OCI-LY7 (cell line): ENCODE measurements at regions not wholly inside any gene's neighbourhood (a gene's known extent, or its start where the extent isn't known, plus 50 kb on each side); places are given as distances from the start of the nearest gene placed in this dataset.

Source experiments
- BruUV-seq: library from RNA; stranded (reverse); fragments of 400-500 nt; replicated peaks from 2 replicates; lab custom pipeline; 2021; lab: Mats Ljungman, UMichigan
- CTCF ChIA-PET: fragments of 300-600 bp; sonication (Branson Sonifier 250); formaldehyde crosslinking; loops from one replicate; lab custom pipeline; 2022; ENCODE audit warnings: antibody characterized with exemption; ENCODE audit not compliant: unreplicated experiment; lab: Charles Lee
- POLR2A ChIA-PET: fragments of 300-600 bp; sonication (Branson Sonifier 250); formaldehyde crosslinking; loops from one replicate; lab custom pipeline; 2022; ENCODE audit warnings: antibody characterized with exemption; lab: Charles Lee
- DNase-seq: peaks from one replicate; pipeline ENCODE4 v3.0.0-alpha.2; 2015; ENCODE audit warnings: low spot score
- H2AFZ ChIP-seq: fragments of 200-600 bp; sonication (generic), shearing (Covaris generic); 2 replicates; pipeline ENCODE4 v1.6.1; 2014; ENCODE audit warnings: mild to moderate bottlenecking, antibody characterized with exemption, low read length, moderate library complexity
- H3K27ac ChIP-seq: fragments of 200-600 bp; sonication (generic); 2 replicates; pipeline ENCODE4 v1.5.1; 2014; ENCODE audit warnings: mixed run types, low read depth, mild to moderate bottlenecking, moderate library complexity, low read length, inconsistent platforms; ENCODE audit not compliant: poor library complexity, severe bottlenecking
- H3K36me3 ChIP-seq: fragments of 200-600 bp; sonication (generic); 2 replicates; pipeline ENCODE4 v1.6.1; 2014; ENCODE audit warnings: mild to moderate bottlenecking, antibody characterized with exemption, low read length, moderate library complexity, mixed read lengths; ENCODE audit not compliant: insufficient read depth
- H3K4me1 ChIP-seq: fragments of 200-600 bp; sonication (generic); 2 replicates; pipeline ENCODE4 v1.5.1; 2014; ENCODE audit warnings: mild to moderate bottlenecking, low read length; ENCODE audit not compliant: insufficient read depth, poor library complexity, severe bottlenecking
- H3K4me2 ChIP-seq: fragments of 200-600 bp; sonication (generic); 2 replicates; pipeline ENCODE4 v1.6.1; 2014; ENCODE audit warnings: mild to moderate bottlenecking, low read length
- H3K4me3 ChIP-seq: fragments of 200-600 bp; sonication (generic); 2 replicates; pipeline ENCODE4 v1.5.1; 2014; ENCODE audit warnings: mild to moderate bottlenecking, low read depth, low read length; ENCODE audit not compliant: poor library complexity, severe bottlenecking
- H3K79me2 ChIP-seq: fragments of 200-600 bp; sonication (generic); 2 replicates; pipeline ENCODE4 v1.6.1; 2016; ENCODE audit warnings: low read depth, mild to moderate bottlenecking, low read length, moderate library complexity, mixed read lengths; ENCODE audit not compliant: insufficient read depth
- H3K9me2 ChIP-seq: fragments of 200-600 bp; sonication (generic); 2 replicates; pipeline ENCODE4 v1.6.1; 2016; ENCODE audit warnings: mild to moderate bottlenecking, low read length, mixed read lengths; ENCODE audit not compliant: insufficient read depth
- H3K9me3 ChIP-seq: fragments of 200-600 bp; sonication (generic); 2 replicates; pipeline ENCODE4 v1.6.1; 2014; ENCODE audit warnings: mild to moderate bottlenecking, mixed run types, low read length, mixed read lengths
- H4K20me1 ChIP-seq: fragments of 200-600 bp; sonication (generic); 2 replicates; pipeline ENCODE4 v1.6.1; 2014; ENCODE audit warnings: mild to moderate bottlenecking, antibody characterized with exemption, low read length, moderate library complexity, mixed read lengths; ENCODE audit not compliant: insufficient read depth
- CTCF ChIP-seq: fragments of 200-600 bp; sonication (generic); conservative IDR thresholded peaks from 2 replicates; pipeline ENCODE4 v1.5.1; 2014; ENCODE audit warnings: mild to moderate bottlenecking, antibody characterized with exemption, low read length, moderate library complexity, mixed read lengths
- EZH2phosphoT487 ChIP-seq: fragments of 200-600 bp; sonication (generic); IDR thresholded peaks from 2 replicates; pipeline ENCODE4 v1.6.1; 2018; ENCODE audit warnings: low read depth, borderline replicate concordance, mild to moderate bottlenecking, mixed run types, antibody characterized with exemption, low read length, moderate library complexity, mixed read lengths
- intact Hi-C: fragments of 100-400 bp; cut with micrococcal nuclease; formaldehyde crosslinking; loops from one replicate; pipeline ENCODE4 v1.10.0; 2022; ENCODE audit not compliant: unreplicated experiment

- POLR2A ChIA-PET, result interaction anchor here (0.9 to 2.2 kb wide), 4 partner anchors 10 to 161 kb away, joined by 3 to 13 read pairs (median 4); no protein-coding TSS in a partner anchor
- H3K9me2 ChIP-seq, result no peaks in the 10 kb centered on the region
- intact Hi-C loops, result loop anchor here (5.0 kb wide), 2 partner anchors 109 to 144 kb away; no protein-coding TSS in a partner anchor
- CTCF ChIA-PET, result interaction anchor here (1.3 kb wide), 1 partner anchor 108 kb away, joined by 3 read pairs; no protein-coding TSS in a partner anchor
- H3K4me1 ChIP-seq, result peaks cover 71% of the 10 kb centered on the region
- H4K20me1 ChIP-seq, result no peaks in the 10 kb centered on the region
- DNase-seq, result peak; percentile 63
- peak overlapping the region; percentile 92 for H3K27ac ChIP-seq
- H3K79me2 ChIP-seq, result peaks cover 37% of the 10 kb centered on the region; the same call in 1 of the 2 replicates
- peaks cover 24% of the 10 kb centered on the region for H3K9me3 ChIP-seq
- TF ChIP-seq CTCF, result 0 out of 2 replicates have a peak, but pooled peaks have one; percentile 7
- no peak for TF ChIP-seq EZH2phosphoT487
- H3K4me2 ChIP-seq, result peak overlapping the region; percentile 89
- H3K36me3 ChIP-seq, result peaks cover 20% of the 10 kb centered on the region
- BruUV-seq, result TSS peak; percentile 43
- H3K4me3 ChIP-seq, result peak overlapping the region; percentile 62
- peak overlapping the region; percentile 69; the same call in 1 of the 2 replicates for H2AFZ ChIP-seq
Observed at GRCh38 chr17:77332981-77333685, 192.4 kb downstream of the SEC14L1 start.

GRCh38 chr17:77337150-77337549 lies 196.4 kb downstream of the SEC14L1 start:
- Histone ChIP-seq H3K9me3 (peaks cover 24% of the 10 kb centered on the region), H4K20me1 (no peaks in the 10 kb centered on the region), H2AFZ (no peak overlapping the region), H3K27ac (no peak overlapping the region), H3K79me2 (peaks cover 37% of the 10 kb centered on the region; the same call in 1 of the 2 replicates), H3K4me1 (peaks cover 70% of the 10 kb centered on the region), H3K9me2 (no peaks in the 10 kb centered on the region), H3K4me3 (no peak overlapping the region), H3K36me3 (peaks cover 20% of the 10 kb centered on the region), H3K4me2 (no peak overlapping the region)
- POLR2A ChIA-PET, result interaction anchor here (0.7 kb wide), 1 partner anchor 11 kb away, joined by 4 read pairs; no protein-coding TSS in a partner anchor
- CTCF ChIA-PET, result no interaction called here
- DNase-seq, result no peak
- intact Hi-C loops, result no loop called here
- TF ChIP-seq EZH2phosphoT487 (no peak), CTCF (no peak)
- BruUV-seq, result no TSS peak
